ENCODE measurements at regions not wholly inside any gene's neighbourhood (a gene's known extent, or its start where the extent isn't known, plus 50 kb on each side); places are given as distances from the start of the nearest gene placed in this dataset.
"Not testable (repeated sequence)": the region's sequence is repeated elsewhere in the genome, so short reads cannot be mapped to it uniquely, and the experiment has no call there.

GRCh38 chr2:7169593-7169992 is 252.4 kb downstream of the RNF144A start:
- no peak for TF ChIP-seq CTCF (IDR thresholded peaks at IDR 0.05; ENCODE audit: low read depth, low read length)
- H3K4me3 ChIP-seq (ENCODE audit: low read depth, low read length): no peak overlapping the region

DNA sequence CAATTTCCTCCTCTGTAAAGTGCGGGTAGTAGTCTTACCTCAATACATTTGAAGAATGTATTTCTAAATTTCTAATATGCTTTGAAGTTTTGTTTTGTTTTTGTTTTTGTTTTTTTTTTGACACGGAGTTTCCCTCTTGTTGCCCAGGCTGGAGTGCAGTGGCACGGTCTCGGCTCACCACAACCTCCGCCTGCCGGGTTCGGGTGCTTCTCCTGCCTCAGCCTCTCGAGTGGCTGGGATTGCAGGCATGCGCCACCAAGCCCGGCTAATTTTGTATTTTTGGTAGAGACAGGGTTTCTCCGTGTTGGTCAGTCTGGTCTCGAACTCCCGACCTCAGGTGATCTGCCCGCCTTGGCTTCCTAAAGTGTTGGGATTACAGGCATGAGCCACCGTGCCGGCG is 261.8 kb downstream of the RNF144A start:
- not testable (repeated sequence) for H3K4me3 ChIP-seq (ENCODE audit: low read depth, low read length)

DNA sequence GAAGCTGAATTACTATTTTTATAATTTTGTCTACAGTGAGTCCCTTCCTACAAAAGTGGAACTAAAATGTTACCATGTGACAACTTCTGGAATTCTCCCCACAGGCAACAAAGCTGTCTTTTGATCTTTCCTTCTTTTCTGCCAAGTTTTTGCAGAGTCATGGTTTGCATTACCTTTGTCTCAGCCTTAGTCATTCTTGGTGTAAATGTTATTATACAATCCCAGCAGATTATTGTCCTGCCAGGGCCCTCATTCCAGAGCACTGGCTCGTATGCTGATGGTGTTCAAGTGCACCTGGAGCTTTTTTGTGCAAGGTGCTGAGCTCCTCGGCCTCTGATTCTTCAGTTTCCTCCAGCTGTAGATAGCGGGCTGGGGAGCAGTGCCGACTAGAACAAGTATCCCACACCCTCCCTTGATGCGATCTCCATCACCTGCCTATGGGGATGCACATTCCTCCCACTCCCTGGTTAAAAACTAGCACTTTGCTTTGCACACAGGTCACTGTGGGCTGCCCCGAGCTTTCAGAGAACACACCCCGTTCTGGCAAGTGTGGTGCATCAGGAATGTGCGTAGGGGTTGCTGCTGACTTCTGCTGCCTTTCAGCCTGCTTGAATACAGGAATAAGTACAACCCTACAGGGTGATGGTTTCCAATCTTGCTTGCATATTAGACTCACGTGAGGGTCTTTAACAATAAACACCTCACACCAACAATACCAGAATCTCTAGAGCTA is 263.6 kb downstream of the RNF144A start:
- H3K4me3 ChIP-seq (ENCODE audit: low read depth, low read length): no peak overlapping the region
- no peak for TF ChIP-seq CTCF (IDR thresholded peaks at IDR 0.05; ENCODE audit: low read depth, low read length)

- TF ChIP-seq CTCF (IDR thresholded peaks at IDR 0.05; ENCODE audit: low read depth, low read length): no peak
These were observed 265.3 kb downstream of the RNF144A start for GRCh38 chr2:7182525-7182924.

GRCh38 chr2:7189106-7189505 is 271.9 kb downstream of the RNF144A start:
- TF ChIP-seq CTCF (IDR thresholded peaks at IDR 0.05; ENCODE audit: low read depth, low read length): no peak
- H3K4me3 ChIP-seq (ENCODE audit: low read depth, low read length): no peak overlapping the region

More at GRCh38 chr2:7182525-7182924, 265.3 kb downstream of the RNF144A start:
- H3K4me3 ChIP-seq (ENCODE audit: low read depth, low read length): no peak overlapping the region

- H3K4me3 ChIP-seq (ENCODE audit: low read depth, low read length): no peak overlapping the region
- TF ChIP-seq CTCF (IDR thresholded peaks at IDR 0.05; ENCODE audit: low read depth, low read length): no peak
These were observed 273.5 kb downstream of the RNF144A start for GRCh38 chr2:7190587-7191324.

- TF ChIP-seq CTCF (IDR thresholded peaks at IDR 0.05; ENCODE audit: low read depth, low read length): no peak
- no peak overlapping the region for H3K4me3 ChIP-seq (ENCODE audit: low read depth, low read length)
These were observed 274.7 kb downstream of the RNF144A start for GRCh38 chr2:7191932-7192331.
